GM19463 (cell line): ENCODE measurements at regions not wholly inside any gene's neighbourhood (a gene's known extent, or its start where the extent isn't known, plus 50 kb on each side); places are given as distances from the start of the nearest gene placed in this dataset.
"Not testable (repeated sequence)": the region's sequence is repeated elsewhere in the genome, so short reads cannot be mapped to it uniquely, and the experiment has no call there.

ENCODE experiments used
- ATAC-seq: cut with Tn5 transposase; IDR thresholded peaks from one replicate; pipeline ENCODE4 v1.9.1; 2021; ENCODE audit warnings: mild to moderate bottlenecking, moderate library complexity; ENCODE audit not compliant: unreplicated experiment

DNA sequence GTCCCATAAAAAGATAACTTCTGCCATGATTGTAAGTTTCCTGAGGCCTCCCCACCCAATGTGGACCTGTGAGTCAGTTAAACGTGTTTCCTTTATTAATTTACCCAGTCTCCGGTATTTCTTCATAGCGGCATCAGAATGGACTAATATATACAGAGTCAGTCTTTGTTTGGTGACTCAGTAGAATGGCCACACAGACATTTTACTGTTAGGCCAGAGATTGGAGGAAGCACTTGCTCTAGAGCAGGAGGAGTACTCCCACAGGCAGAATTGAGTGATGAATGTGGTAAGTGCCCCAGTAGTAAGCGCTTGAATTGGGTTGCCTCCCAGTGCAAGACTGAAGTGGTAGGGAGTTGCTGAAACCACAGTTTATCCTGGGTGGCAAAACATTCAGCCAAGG lies 149.5 kb upstream of the SMIM30 start:
- ATAC-seq, result no peak

DNA sequence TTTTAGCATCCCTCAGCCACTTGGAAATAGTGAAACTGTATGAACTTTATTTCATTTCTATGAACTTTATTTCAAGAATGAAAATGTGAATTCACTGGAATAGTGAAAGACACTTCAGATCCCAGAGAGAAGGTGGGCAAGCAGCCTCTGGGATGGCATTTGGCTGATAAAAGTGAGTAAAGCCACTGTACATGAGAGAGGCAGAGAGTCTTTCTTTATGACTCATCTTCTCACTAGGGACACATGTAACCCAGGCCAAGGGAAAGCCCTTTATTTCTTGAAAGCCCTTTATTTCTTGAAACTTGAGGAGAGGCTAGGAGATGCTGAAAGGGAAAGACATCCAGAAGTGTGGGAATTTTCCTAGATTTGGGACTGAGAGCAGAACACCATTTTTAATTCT lies 148.9 kb upstream of the SMIM30 start:
- peak; percentile 89 for ATAC-seq

DNA sequence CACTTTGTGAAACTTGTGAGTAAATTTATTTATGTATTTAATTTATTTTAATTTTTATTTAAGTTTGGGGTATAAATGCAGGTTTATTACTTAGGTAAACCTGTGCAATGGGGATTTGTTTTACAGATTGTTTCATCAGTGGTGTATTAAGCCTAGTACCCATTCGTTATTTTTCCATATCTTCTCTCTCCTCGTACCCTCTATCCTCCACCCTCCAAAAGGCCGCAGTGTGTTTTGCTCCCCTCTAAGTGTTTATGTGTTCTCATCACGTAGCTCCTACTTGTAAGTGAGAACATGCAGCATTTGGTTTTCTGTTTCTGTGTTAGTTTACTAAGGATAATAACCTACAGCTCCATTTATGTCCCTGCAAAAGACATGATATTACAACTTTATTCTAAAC lies 145.4 kb upstream of the SMIM30 start:
- no peak for ATAC-seq

- ATAC-seq, result not testable (repeated sequence)
These were observed 144.9 kb upstream of the SMIM30 start for GRCh38 chr7:113263215-113263742.

GRCh38 chr7:113256883-113257531 lies 138.7 kb upstream of the SMIM30 start:
- ATAC-seq, result no peak

- no peak for ATAC-seq
These were observed 128.8 kb upstream of the SMIM30 start for GRCh38 chr7:113247198-113247597.

DNA sequence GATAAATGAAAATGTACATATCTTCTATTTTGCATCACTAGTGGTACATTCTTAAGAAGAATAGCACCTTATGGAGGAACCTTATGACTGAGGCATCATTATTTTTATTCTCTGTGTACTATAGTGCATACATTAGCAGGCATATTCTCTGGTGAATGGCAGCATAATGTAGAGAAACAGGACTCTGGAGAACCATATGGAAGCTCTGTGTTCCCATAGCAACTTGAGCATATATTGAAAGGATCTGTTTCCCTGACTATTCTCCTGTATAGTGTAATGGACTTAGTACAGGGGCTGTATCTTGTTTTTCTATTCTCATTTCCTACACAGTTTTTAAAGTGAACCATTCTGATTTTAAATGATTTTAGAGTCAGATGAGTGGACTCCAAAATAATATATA lies 128.4 kb upstream of the SMIM30 start:
- no peak for ATAC-seq

DNA sequence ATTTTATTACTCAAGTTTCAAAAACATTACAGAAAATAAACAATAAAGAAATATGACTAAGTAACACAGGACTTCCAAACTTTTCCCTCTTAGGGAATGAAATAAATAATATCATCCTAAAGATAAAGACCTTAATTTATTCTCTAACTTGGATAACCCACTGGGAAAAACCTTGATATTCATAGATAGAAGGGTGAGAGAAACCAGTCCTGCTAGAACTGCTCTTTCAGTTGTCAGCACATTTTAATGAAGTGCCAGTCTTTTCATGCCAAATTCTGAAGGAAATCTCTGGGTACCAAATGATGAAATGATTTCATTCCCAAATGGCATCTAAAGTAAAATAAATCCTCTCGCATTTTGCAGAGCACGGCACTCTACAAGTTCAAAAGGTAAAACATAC lies 114.5 kb upstream of the SMIM30 start:
- ATAC-seq, result no peak

DNA sequence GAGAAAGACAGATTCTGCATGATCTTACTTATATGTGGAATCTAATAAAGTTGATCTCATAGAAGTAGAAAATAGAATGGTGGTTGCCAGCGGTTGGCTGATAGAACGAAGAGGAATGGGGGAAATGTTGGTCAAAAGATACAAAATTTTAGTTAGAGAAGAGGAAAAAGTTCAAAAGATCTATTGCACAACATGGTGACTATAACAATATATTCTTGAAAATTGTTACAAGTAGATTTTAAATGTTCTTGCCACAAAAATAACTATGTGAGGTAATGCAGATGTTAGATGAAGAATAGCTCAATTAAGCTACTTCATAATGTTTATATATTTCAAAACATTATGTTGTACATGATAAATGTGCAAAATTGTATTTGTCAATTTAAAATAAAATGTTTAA lies 112.3 kb upstream of the SMIM30 start:
- no peak for ATAC-seq

DNA sequence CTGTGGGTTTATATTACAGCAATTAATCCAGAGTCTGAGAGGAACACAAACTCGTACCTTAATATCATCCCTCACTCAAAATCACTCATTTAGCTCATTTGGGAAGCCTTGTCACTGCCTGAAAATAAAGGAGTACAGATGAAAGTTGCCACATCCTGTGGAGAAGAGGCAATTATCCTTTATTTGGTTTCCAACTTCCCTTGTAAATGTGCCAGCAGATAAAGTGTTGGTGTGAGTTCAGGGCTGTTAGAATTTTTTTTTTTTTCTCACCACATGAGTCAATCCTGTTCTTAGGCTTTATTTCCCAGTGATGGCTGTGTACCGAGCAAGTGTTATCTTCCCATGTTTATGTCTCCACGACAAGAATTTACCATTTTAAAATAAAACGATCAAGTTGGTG lies 99.0 kb upstream of the SMIM30 start:
- no peak for ATAC-seq

- no peak for ATAC-seq
These were observed 97.7 kb upstream of the SMIM30 start for GRCh38 chr7:113216038-113216437.

DNA sequence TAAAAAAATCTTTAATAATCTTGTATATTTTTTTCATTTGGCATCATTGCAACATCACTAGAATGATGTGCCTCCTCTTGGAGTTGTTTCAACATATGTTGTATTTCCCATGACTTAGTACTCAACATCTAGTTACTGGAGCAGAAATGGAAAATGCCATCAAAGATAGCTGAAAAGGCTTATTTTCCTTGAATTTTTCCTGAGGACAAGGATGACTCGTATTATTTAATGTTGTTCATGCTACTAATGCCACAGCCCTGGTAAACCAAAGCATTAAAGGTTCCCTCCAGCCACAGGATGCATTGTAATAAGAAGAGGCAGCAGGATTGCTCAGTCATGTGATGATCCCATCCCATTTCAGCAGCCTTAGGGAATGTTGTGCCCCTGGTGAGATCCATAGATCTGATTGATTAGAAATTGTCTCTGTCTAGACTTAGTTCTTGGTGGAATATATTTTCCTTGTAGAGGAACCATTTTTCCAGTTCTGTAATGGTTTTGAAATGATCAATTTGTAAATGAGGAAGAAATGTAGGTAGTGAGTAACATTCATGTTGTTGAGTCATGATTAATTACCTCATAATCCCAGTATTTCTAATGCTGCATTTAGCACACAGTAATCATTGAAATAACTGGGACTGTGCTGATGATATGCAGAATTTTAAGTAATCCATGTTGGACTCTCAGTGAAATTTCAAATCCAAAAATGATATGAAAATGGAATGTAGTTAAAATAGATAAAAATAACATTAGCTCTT lies 91.3 kb upstream of the SMIM30 start:
- no peak for ATAC-seq

- ATAC-seq, result no peak
These were observed 89.6 kb upstream of the SMIM30 start for GRCh38 chr7:113207931-113208330.

- no peak for ATAC-seq
These were observed 89.1 kb upstream of the SMIM30 start for GRCh38 chr7:113207441-113207840.

- ATAC-seq, result no peak
These were observed 86.1 kb upstream of the SMIM30 start for GRCh38 chr7:113204415-113204814.

GRCh38 chr7:113202284-113202683 lies 83.9 kb upstream of the SMIM30 start:
- ATAC-seq, result no peak

DNA sequence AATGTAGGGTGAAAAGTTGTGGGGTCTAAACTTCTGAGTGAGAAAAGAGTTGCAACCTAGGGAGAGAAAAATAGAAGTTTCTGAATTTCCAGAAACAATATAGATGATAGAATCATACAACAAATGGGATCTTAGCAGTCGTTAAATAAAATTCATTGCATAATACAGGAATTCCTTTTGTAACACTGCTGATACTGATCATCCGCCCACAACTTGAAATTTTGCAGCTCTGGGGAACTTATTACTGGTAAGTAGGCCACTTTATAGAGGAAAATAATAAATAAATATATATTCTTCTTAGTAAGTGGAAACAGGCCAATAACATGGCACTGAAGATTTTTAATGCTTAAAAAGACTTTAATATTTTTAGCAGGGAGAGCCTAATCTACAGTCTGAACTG lies 81.9 kb upstream of the SMIM30 start:
- ATAC-seq, result no peak

GRCh38 chr7:113199841-113200240 lies 81.5 kb upstream of the SMIM30 start:
- ATAC-seq, result no peak

- no peak for ATAC-seq
These were observed 80.8 kb upstream of the SMIM30 start for GRCh38 chr7:113199136-113199535.

DNA sequence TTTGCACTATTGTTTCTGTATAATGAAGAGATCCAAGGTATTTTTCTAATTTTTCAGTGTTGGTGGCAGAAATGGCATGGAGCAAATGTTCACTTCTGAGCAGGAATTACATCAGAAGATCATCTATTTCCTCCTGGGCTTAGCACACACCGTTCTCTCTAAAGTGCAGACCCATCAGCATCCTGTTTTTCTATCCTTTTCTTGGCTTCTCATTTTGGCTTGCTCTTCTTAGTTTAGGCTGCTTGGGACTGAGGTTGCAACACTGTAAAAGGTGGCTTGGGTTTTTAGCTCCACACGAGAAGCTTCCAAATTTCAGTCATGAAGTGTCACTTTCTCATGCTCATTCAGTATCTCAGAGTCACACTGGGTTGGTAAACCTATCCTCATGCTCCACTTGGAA lies 79.9 kb upstream of the SMIM30 start:
- no peak for ATAC-seq

DNA sequence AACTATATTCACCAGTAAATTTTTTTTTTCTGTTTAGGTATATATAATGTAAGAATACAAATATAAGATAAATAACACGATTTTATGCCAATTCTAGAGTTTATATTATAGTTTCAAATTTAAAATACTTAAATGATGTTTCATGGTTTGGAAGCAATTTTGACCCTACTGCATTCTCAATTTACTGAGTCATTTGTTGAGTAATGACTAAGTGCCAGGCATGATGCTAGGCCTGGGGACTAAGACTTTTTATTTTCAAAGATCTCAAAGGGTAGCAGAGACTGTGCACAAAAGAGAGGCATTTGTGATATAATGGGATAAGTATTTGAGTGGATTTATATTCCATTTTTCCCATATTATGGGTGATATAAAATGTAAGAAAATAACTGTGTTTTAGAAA lies 78.9 kb upstream of the SMIM30 start:
- ATAC-seq, result no peak

- ATAC-seq, result no peak
These were observed 70.0 kb upstream of the SMIM30 start for GRCh38 chr7:113188396-113188795.
